ENCODE measurements at regions not wholly inside any gene's neighbourhood (a gene's known extent, or its start where the extent isn't known, plus 50 kb on each side); places are given as distances from the start of the nearest gene placed in this dataset.

DNA sequence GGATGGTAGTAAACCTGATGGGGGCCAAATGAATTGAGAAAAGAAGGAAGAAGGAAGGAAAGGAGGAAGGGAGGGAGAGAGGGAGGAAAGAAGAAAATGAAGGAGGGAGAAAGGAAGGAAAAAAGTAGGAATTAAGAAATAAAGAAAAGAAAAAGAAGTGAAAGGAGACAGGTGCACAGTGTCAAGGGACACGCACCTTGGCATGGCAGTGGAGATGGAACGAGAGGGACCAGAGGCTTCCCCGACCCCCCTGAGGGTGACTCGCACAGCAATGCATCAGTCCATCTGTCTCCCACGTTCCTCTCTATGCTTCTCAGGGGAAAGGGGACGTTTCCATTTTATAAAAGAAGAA lies 199.6 kb downstream of the CXCL12 start:
- no peak overlapping the region for H3K4me3 ChIP-seq (ENCODE audit: low read depth in 2 of 2, low read length in 2 of 2)
- H3K4me1 ChIP-seq (ENCODE audit: control insufficient read depth, insufficient read depth, low read length), result no peaks in the 10 kb centered on the region
- DNase-seq (ENCODE audit: low read depth, low spot score), result no peak
- no TSS peak for BruUV-seq (replicated peaks)
- H3K27me3 ChIP-seq (ENCODE audit: control insufficient read depth, insufficient read depth, low read length), result no peaks in the 10 kb centered on the region
- in situ Hi-C loops (cut with HindIII; ENCODE audit: low pct_unique_long_range_greater_than_20kb, low sequenced_read_pairs) (no loop called here), intact Hi-C loops (cut with micrococcal nuclease; ENCODE audit: unreplicated experiment) (no loop called here)
- ChIA-PET POLR2A (no interaction called here), CTCF (no interaction called here)
- ATAC-seq, result no peak
- H3K27ac ChIP-seq (ENCODE audit: low read length), result no peak overlapping the region
- no peaks in the 10 kb centered on the region for H3K9me3 ChIP-seq (ENCODE audit: control insufficient read depth, insufficient read depth, low read depth, low read length)
- TF ChIP-seq SIN3A (IDR thresholded peaks at IDR 0.05; ENCODE audit: borderline replicate concordance, insufficient read depth, low read depth, low read length), result no peak
- TF ChIP-seq TCF7L2 (IDR thresholded peaks at IDR 0.05; ENCODE audit: low read depth, low read length), result no peak
- TF ChIP-seq, protein P1, sequence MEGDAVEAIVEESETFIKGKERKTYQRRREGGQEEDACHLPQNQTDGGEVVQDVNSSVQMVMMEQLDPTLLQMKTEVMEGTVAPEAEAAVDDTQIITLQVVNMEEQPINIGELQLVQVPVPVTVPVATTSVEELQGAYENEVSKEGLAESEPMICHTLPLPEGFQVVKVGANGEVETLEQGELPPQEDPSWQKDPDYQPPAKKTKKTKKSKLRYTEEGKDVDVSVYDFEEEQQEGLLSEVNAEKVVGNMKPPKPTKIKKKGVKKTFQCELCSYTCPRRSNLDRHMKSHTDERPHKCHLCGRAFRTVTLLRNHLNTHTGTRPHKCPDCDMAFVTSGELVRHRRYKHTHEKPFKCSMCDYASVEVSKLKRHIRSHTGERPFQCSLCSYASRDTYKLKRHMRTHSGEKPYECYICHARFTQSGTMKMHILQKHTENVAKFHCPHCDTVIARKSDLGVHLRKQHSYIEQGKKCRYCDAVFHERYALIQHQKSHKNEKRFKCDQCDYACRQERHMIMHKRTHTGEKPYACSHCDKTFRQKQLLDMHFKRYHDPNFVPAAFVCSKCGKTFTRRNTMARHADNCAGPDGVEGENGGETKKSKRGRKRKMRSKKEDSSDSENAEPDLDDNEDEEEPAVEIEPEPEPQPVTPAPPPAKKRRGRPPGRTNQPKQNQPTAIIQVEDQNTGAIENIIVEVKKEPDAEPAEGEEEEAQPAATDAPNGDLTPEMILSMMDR (IDR thresholded peaks at IDR 0.05), result no peak
- TF ChIP-seq, protein P2, sequence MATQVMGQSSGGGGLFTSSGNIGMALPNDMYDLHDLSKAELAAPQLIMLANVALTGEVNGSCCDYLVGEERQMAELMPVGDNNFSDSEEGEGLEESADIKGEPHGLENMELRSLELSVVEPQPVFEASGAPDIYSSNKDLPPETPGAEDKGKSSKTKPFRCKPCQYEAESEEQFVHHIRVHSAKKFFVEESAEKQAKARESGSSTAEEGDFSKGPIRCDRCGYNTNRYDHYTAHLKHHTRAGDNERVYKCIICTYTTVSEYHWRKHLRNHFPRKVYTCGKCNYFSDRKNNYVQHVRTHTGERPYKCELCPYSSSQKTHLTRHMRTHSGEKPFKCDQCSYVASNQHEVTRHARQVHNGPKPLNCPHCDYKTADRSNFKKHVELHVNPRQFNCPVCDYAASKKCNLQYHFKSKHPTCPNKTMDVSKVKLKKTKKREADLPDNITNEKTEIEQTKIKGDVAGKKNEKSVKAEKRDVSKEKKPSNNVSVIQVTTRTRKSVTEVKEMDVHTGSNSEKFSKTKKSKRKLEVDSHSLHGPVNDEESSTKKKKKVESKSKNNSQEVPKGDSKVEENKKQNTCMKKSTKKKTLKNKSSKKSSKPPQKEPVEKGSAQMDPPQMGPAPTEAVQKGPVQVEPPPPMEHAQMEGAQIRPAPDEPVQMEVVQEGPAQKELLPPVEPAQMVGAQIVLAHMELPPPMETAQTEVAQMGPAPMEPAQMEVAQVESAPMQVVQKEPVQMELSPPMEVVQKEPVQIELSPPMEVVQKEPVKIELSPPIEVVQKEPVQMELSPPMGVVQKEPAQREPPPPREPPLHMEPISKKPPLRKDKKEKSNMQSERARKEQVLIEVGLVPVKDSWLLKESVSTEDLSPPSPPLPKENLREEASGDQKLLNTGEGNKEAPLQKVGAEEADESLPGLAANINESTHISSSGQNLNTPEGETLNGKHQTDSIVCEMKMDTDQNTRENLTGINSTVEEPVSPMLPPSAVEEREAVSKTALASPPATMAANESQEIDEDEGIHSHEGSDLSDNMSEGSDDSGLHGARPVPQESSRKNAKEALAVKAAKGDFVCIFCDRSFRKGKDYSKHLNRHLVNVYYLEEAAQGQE (IDR thresholded peaks at IDR 0.05; ENCODE audit: insufficient read depth in 1 of 2, low read depth in 2 of 2, low read length in 1 of 2), result no peak
- no peak for TF ChIP-seq POLR2AphosphoS5 (IDR thresholded peaks at IDR 0.05; ENCODE audit: low read depth, low read length)
- H3K36me3 ChIP-seq (ENCODE audit: control insufficient read depth, insufficient read depth, low read length), result no peaks in the 10 kb centered on the region

GRCh38 chr10:44184633-44185314 lies 200.1 kb downstream of the CXCL12 start:
- TF ChIP-seq TCF7L2 (IDR thresholded peaks at IDR 0.05; ENCODE audit: low read depth, low read length) (no peak), SIN3A (IDR thresholded peaks at IDR 0.05; ENCODE audit: borderline replicate concordance, insufficient read depth, low read depth, low read length) (no peak)
- Histone ChIP-seq H3K9me3 (ENCODE audit: control insufficient read depth, insufficient read depth, low read depth, low read length) (no peaks in the 10 kb centered on the region), H3K27ac (ENCODE audit: low read length) (no peak overlapping the region), H3K27me3 (ENCODE audit: control insufficient read depth, insufficient read depth, low read length) (no peaks in the 10 kb centered on the region), H3K4me1 (ENCODE audit: control insufficient read depth, insufficient read depth, low read length) (no peaks in the 10 kb centered on the region), H3K36me3 (ENCODE audit: control insufficient read depth, insufficient read depth, low read length) (no peaks in the 10 kb centered on the region), H3K4me3 (ENCODE audit: low read depth in 2 of 2, low read length in 2 of 2) (no peak overlapping the region)
- POLR2A ChIA-PET, result no interaction called here
- no TSS peak for BruUV-seq (replicated peaks)
- CTCF ChIA-PET, result no interaction called here
- DNase-seq (ENCODE audit: low read depth, low spot score) (no peak), ATAC-seq (no peak)
- intact Hi-C loops (cut with micrococcal nuclease; ENCODE audit: unreplicated experiment) (no loop called here), in situ Hi-C loops (cut with HindIII; ENCODE audit: low pct_unique_long_range_greater_than_20kb, low sequenced_read_pairs) (no loop called here)
